PC-9 (cell line): ENCODE measurements at regions not wholly inside any gene's neighbourhood (a gene's known extent, or its start where the extent isn't known, plus 50 kb on each side); places are given as distances from the start of the nearest gene placed in this dataset.

Source experiments
- CTCF ChIP-seq: fragments of 200-600 bp; sonication (generic); conservative IDR thresholded peaks from 2 replicates; pipeline ENCODE4 v1.6.1; 2017; ENCODE audit warnings: mixed run types, antibody characterized with exemption, mild to moderate bottlenecking, moderate library complexity
- EZH2 ChIP-seq: fragments of 200-600 bp; sonication (generic); IDR thresholded peaks from 2 replicates; pipeline ENCODE4 v1.8.0; 2017; ENCODE audit warnings: antibody characterized with exemption, low read depth

- TF ChIP-seq CTCF: no peak
- no peak for TF ChIP-seq EZH2
Measured at GRCh38 chr5:114192108-114192507, 169.8 kb upstream of the KCNN2 start.
